ENCODE measurements at regions not wholly inside any gene's neighbourhood (a gene's known extent, or its start where the extent isn't known, plus 50 kb on each side); places are given as distances from the start of the nearest gene placed in this dataset.

DNA sequence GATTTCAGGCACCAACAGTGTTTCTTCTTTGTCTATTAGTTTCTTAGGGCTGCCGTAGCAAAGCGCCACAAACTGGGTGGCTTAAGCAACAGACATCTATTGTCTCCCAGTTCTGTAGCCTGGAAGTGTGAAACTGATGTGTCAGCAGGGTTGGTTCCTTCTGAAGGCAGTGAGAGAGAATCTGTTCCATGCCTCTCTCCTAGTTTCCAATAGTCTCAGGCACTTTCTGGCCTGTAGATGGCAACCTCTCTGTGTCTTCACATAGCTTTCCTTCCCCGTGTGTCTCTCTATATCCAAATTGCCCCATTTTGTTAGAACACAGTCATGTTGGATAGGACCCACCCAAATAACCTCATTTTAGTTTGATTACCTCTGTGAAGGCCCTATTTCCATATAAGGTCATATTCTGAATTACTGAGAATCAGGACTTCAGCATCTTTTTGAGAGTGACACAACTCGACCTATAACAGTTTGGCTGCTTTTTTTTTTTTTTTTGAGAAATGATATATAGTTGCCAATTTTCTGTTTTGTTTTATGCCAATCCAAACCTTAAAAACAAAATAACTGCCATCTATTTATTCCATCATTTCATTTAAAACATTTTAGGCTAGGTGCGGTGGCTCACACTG lies 108.2 kb downstream of the SLC36A4 start:
- ChIA-PET CTCF (interaction anchor here (0.6 to 1.8 kb wide), 4 partner anchors 26 to 384 kb away, joined by 3 to 7 read pairs (median 4); no protein-coding TSS in a partner anchor), POLR2A (no interaction called here)
- peak; percentile 42 for DNase-seq (ENCODE audit: extremely low spot score)
- TF ChIP-seq BHLHE40 (IDR thresholded peaks at IDR 0.05; ENCODE audit: borderline replicate concordance), result no peak
- TF ChIP-seq NFRKB (IDR thresholded peaks at IDR 0.05), result no peak
- TF ChIP-seq ZNF384 (IDR thresholded peaks at IDR 0.05), result no peak

Measured in HEK293T (cell line).